MM.1S (cell line): ENCODE measurements at regions not wholly inside any gene's neighbourhood (a gene's known extent, or its start where the extent isn't known, plus 50 kb on each side); places are given as distances from the start of the nearest gene placed in this dataset.

Source experiments
- CTCF ChIP-seq: fragments of 300-600 bp; sonication (generic); IDR thresholded peaks from 2 replicates; pipeline ENCODE4 v1.5.1; 2016; ENCODE audit warnings: antibody characterized with exemption, low read length, mixed read lengths
- EZH2 ChIP-seq: fragments of 300-600 bp; sonication (generic); optimal IDR thresholded peaks from 2 replicates; pipeline ENCODE3; 2017; ENCODE audit warnings: low read depth, mild to moderate bottlenecking, antibody characterized with exemption, low read length, mixed read lengths

- no peak for TF ChIP-seq CTCF
- TF ChIP-seq EZH2 = no peak
Measured at GRCh38 chr12:75805905-75806304, 225.7 kb downstream of the PHLDA1 start.
